NCI-H446 treated with DMSO at 0.1 percent for 48 hours (cell line): ENCODE measurements at regions not wholly inside any gene's neighbourhood (a gene's known extent, or its start where the extent isn't known, plus 50 kb on each side); places are given as distances from the start of the nearest gene placed in this dataset.
"Not testable (repeated sequence)": the region's sequence is repeated elsewhere in the genome, so short reads cannot be mapped to it uniquely, and the experiment has no call there.

Source experiments
- DNase-seq: peaks from one replicate; lab custom pipeline; 2025; lab: John Stamatoyannopoulos, UW

- no peak for DNase-seq
These were observed 532.8 kb downstream of the XYLT1 start for GRCh38 chr16:16938009-16938408.

GRCh38 chr16:16938980-16939379 lies 531.8 kb downstream of the XYLT1 start:
- DNase-seq: no peak

- no peak for DNase-seq
These were observed 530.4 kb downstream of the XYLT1 start for GRCh38 chr16:16940351-16940750.

- not testable (repeated sequence) for DNase-seq
These were observed 527.9 kb downstream of the XYLT1 start for GRCh38 chr16:16942849-16943248.

GRCh38 chr16:16945207-16945606 lies 525.6 kb downstream of the XYLT1 start:
- no peak for DNase-seq

- DNase-seq: no peak
These were observed 514.4 kb downstream of the XYLT1 start for GRCh38 chr16:16956376-16956775.

- DNase-seq: no peak
These were observed 510.0 kb downstream of the XYLT1 start for GRCh38 chr16:16960785-16961184.

- DNase-seq: no peak
These were observed 504.3 kb downstream of the XYLT1 start for GRCh38 chr16:16966439-16966838.

- no peak for DNase-seq
These were observed 499.7 kb downstream of the XYLT1 start for GRCh38 chr16:16971042-16971441.

- DNase-seq: no peak
These were observed 497.9 kb downstream of the XYLT1 start for GRCh38 chr16:16972831-16973230.

GRCh38 chr16:16973707-16974591 lies 496.8 kb downstream of the XYLT1 start:
- no peak for DNase-seq

GRCh38 chr16:16982614-16983013 lies 488.1 kb downstream of the XYLT1 start:
- DNase-seq: no peak

GRCh38 chr16:16983582-16983981 lies 487.2 kb downstream of the XYLT1 start:
- DNase-seq: no peak

- not testable (repeated sequence) for DNase-seq
These were observed 486.7 kb downstream of the XYLT1 start for GRCh38 chr16:16984091-16984490.

- no peak for DNase-seq
These were observed 485.1 kb downstream of the XYLT1 start for GRCh38 chr16:16985707-16986106.

- no peak for DNase-seq
These were observed 481.8 kb downstream of the XYLT1 start for GRCh38 chr16:16988963-16989362.

GRCh38 chr16:16989368-16989767 lies 481.4 kb downstream of the XYLT1 start:
- no peak for DNase-seq

GRCh38 chr16:16991711-16992110 lies 479.0 kb downstream of the XYLT1 start:
- DNase-seq: no peak

GRCh38 chr16:16992975-16993765 lies 477.6 kb downstream of the XYLT1 start:
- no peak for DNase-seq

GRCh38 chr16:16994831-16995230 lies 475.9 kb downstream of the XYLT1 start:
- no peak for DNase-seq

- DNase-seq: no peak
These were observed 473.9 kb downstream of the XYLT1 start for GRCh38 chr16:16996827-16997226.

GRCh38 chr16:16997349-16997748 lies 473.4 kb downstream of the XYLT1 start:
- no peak for DNase-seq

GRCh38 chr16:17001471-17001870 lies 469.3 kb downstream of the XYLT1 start:
- no peak for DNase-seq
